ENCODE measurements at regions not wholly inside any gene's neighbourhood (a gene's known extent, or its start where the extent isn't known, plus 50 kb on each side); places are given as distances from the start of the nearest gene placed in this dataset.

DNA sequence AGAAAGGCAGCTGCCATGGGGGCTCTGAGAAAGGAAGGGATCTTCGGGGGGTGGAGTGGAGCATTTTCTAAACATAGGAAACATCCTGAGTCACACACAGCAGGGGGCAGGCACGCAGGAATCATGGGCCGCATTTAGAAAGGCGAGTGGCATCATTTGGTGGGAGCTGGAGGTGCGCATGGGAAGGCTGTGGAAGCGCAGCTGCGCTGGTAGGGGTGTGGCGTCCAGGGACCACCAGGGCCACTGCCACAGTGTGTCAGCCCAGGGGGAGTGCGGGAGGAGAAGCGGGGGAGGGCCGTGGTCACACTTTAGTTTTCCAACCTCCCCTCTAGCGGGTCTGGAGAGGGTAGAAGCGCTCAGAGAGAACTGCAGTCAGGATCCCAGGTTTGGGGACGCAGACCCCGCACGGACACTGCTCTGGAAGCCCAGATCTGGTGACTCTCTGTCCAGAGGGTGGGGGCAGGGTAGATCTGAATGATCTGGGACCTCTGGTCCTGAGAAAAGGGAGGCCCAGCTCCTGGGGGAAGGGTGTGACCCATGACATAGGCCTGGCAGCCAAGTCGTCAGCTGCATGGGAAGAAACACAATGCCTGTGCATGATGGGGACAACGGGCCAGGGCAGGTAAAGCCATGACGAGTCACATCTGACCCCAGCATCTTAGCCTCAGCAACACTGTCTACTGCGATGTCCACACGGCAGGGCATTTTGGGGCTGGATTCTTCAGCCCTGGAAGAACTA is 88.0 kb upstream of the IQSEC1 start:
- no peak overlapping the region for H3K27ac ChIP-seq (ENCODE audit: low read depth, low read length)
- H3K27me3 ChIP-seq (ENCODE audit: control insufficient read depth, low read length), result 0 out of 2 replicates have a peak, but pooled peaks cover 2% of the 10 kb centered on the region

DNA sequence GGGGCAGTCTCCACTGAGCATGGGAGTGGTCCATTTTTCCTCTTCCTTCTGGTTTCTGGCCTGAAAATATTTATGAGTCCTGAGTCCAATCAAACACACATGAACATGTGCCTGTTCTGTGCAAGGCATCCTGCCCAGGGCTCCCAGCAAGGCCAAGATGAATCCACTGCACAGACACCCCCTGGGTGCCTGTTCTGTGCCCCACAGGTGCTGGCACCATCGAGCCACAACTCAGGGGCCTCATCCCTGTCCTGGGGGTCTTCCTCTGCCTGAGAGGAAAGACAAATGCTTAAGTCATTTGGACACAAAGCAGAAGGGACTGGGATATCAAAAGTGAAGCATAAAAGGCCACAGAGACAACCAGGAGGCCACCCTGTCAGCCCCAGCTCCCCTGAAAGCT is 87.4 kb upstream of the IQSEC1 start:
- Histone ChIP-seq H3K27ac (ENCODE audit: low read depth, low read length) (no peak overlapping the region), H3K4me2 (ENCODE audit: low read length) (no peak overlapping the region), H3K9me3 (ENCODE audit: control insufficient read depth, insufficient read depth, low read length) (peaks cover under 1% of the 10 kb centered on the region; the same call in 1 of the 2 replicates)

More for the DNA sequence above, 88.0 kb upstream of the IQSEC1 start:
- Histone ChIP-seq H3K36me3 (ENCODE audit: control insufficient read depth, low read length) (no peaks in the 10 kb centered on the region), H3K4me1 (ENCODE audit: control insufficient read depth, low read length) (no peaks in the 10 kb centered on the region), H3F3A (ENCODE audit: control insufficient read depth, insufficient read depth) (no peaks in the 10 kb centered on the region), H3K9me2 (replicated peaks; ENCODE audit: control insufficient read depth, low read length) (no peaks in the 10 kb centered on the region), H3K4me3 (ENCODE audit: low read length) (no peak overlapping the region), H4K20me1 (ENCODE audit: control insufficient read depth, insufficient read depth, low read depth, low read length) (no peaks in the 10 kb centered on the region), H3K4me2 (ENCODE audit: low read length) (no peak overlapping the region), H3K9me3 (ENCODE audit: control insufficient read depth, insufficient read depth, low read length) (no peaks in the 10 kb centered on the region), H3K79me2 (ENCODE audit: control insufficient read depth, low read length) (no peaks in the 10 kb centered on the region)
- TF ChIP-seq, protein P1, sequence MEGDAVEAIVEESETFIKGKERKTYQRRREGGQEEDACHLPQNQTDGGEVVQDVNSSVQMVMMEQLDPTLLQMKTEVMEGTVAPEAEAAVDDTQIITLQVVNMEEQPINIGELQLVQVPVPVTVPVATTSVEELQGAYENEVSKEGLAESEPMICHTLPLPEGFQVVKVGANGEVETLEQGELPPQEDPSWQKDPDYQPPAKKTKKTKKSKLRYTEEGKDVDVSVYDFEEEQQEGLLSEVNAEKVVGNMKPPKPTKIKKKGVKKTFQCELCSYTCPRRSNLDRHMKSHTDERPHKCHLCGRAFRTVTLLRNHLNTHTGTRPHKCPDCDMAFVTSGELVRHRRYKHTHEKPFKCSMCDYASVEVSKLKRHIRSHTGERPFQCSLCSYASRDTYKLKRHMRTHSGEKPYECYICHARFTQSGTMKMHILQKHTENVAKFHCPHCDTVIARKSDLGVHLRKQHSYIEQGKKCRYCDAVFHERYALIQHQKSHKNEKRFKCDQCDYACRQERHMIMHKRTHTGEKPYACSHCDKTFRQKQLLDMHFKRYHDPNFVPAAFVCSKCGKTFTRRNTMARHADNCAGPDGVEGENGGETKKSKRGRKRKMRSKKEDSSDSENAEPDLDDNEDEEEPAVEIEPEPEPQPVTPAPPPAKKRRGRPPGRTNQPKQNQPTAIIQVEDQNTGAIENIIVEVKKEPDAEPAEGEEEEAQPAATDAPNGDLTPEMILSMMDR (IDR thresholded peaks at IDR 0.05; ENCODE audit: low read depth, low read length, poor library complexity, severe bottlenecking), result no peak
- no peak for TF ChIP-seq EZH2phosphoT487 (IDR thresholded peaks at IDR 0.05; ENCODE audit: borderline replicate concordance, low read length)

DNA sequence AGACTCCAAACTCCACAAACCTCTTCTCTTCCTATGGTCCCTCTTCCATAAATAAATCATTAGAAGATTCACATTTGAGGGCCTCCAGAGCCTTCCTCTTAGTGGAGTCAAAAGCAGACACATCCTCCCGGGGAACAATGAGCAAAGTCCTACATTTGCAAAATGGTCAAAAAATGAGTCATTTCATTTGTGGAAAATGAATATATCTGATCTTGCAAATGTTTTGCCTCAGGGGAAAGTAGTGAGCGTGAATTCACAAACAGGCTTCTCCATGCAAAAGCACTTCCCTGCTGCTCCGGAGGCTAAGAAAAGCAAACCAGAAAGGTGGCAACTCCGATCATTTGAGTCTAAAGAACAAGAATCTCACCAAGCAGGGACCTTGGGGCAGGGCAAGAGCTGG is 86.7 kb upstream of the IQSEC1 start:
- TF ChIP-seq EZH2phosphoT487 (IDR thresholded peaks at IDR 0.05; ENCODE audit: borderline replicate concordance, low read length), result no peak
- TF ChIP-seq, protein P1 (IDR thresholded peaks at IDR 0.05; ENCODE audit: low read depth, low read length, poor library complexity, severe bottlenecking), result no peak
- Histone ChIP-seq H3K27me3 (ENCODE audit: control insufficient read depth, low read length) (0 out of 2 replicates have a peak, but pooled peaks cover 2% of the 10 kb centered on the region), H3K4me2 (ENCODE audit: low read length) (no peak overlapping the region), H3K9me2 (replicated peaks; ENCODE audit: control insufficient read depth, low read length) (no peaks in the 10 kb centered on the region), H4K20me1 (ENCODE audit: control insufficient read depth, insufficient read depth, low read depth, low read length) (no peaks in the 10 kb centered on the region), H3K79me2 (ENCODE audit: control insufficient read depth, low read length) (no peaks in the 10 kb centered on the region), H3K27ac (ENCODE audit: low read depth, low read length) (no peak overlapping the region), H3F3A (ENCODE audit: control insufficient read depth, insufficient read depth) (no peaks in the 10 kb centered on the region), H3K4me3 (ENCODE audit: low read length) (no peak overlapping the region), H3K4me1 (ENCODE audit: control insufficient read depth, low read length) (no peaks in the 10 kb centered on the region), H3K9me3 (ENCODE audit: control insufficient read depth, insufficient read depth, low read length) (peaks cover 5% of the 10 kb centered on the region), H3K36me3 (ENCODE audit: control insufficient read depth, low read length) (no peaks in the 10 kb centered on the region)

More for the DNA sequence above, 87.4 kb upstream of the IQSEC1 start:
- Histone ChIP-seq H3K9me2 (replicated peaks; ENCODE audit: control insufficient read depth, low read length) (no peaks in the 10 kb centered on the region), H3F3A (ENCODE audit: control insufficient read depth, insufficient read depth) (no peaks in the 10 kb centered on the region), H3K27me3 (ENCODE audit: control insufficient read depth, low read length) (0 out of 2 replicates have a peak, but pooled peaks cover 2% of the 10 kb centered on the region), H3K4me1 (ENCODE audit: control insufficient read depth, low read length) (no peaks in the 10 kb centered on the region), H3K79me2 (ENCODE audit: control insufficient read depth, low read length) (no peaks in the 10 kb centered on the region), H3K36me3 (ENCODE audit: control insufficient read depth, low read length) (no peaks in the 10 kb centered on the region), H4K20me1 (ENCODE audit: control insufficient read depth, insufficient read depth, low read depth, low read length) (no peaks in the 10 kb centered on the region), H3K4me3 (ENCODE audit: low read length) (no peak overlapping the region)
- TF ChIP-seq, protein P1 (IDR thresholded peaks at IDR 0.05; ENCODE audit: low read depth, low read length, poor library complexity, severe bottlenecking), result no peak
- TF ChIP-seq EZH2phosphoT487 (IDR thresholded peaks at IDR 0.05; ENCODE audit: borderline replicate concordance, low read length), result no peak
